Hepatocyte (in vitro differentiated cells): ENCODE measurements at regions not wholly inside any gene's neighbourhood (a gene's known extent, or its start where the extent isn't known, plus 50 kb on each side); places are given as distances from the start of the nearest gene placed in this dataset.

Source experiments
- CTCF ChIP-seq: fragments of 200-600 bp; sonication (generic); IDR thresholded peaks from 2 replicates; pipeline ENCODE4 v1.5.1; 2016; ENCODE audit warnings: antibody characterized with exemption, mild to moderate bottlenecking; ENCODE audit not compliant: poor library complexity
- EZH2 ChIP-seq: fragments of 200-600 bp; sonication (generic); IDR thresholded peaks from 2 replicates; pipeline ENCODE4 v1.6.1; 2016; ENCODE audit warnings: antibody characterized with exemption, mild to moderate bottlenecking, borderline replicate concordance
- EZH2phosphoT487 ChIP-seq: fragments of 200-600 bp; sonication (generic); IDR thresholded peaks from one replicate; pipeline ENCODE4 v1.6.1; 2018; ENCODE audit warnings: antibody characterized with exemption, mild to moderate bottlenecking, low read depth, moderate library complexity; ENCODE audit not compliant: unreplicated experiment, severe bottlenecking

- TF ChIP-seq CTCF: no peak
- no peak for TF ChIP-seq EZH2
- TF ChIP-seq EZH2phosphoT487: no peak
Observed at GRCh38 chr2:188130317-188130716, 161.4 kb upstream of the GULP1 start.
